ENCODE measurements at regions not wholly inside any gene's neighbourhood (a gene's known extent, or its start where the extent isn't known, plus 50 kb on each side); places are given as distances from the start of the nearest gene placed in this dataset.
"Not testable (repeated sequence)": the region's sequence is repeated elsewhere in the genome, so short reads cannot be mapped to it uniquely, and the experiment has no call there.

DNA sequence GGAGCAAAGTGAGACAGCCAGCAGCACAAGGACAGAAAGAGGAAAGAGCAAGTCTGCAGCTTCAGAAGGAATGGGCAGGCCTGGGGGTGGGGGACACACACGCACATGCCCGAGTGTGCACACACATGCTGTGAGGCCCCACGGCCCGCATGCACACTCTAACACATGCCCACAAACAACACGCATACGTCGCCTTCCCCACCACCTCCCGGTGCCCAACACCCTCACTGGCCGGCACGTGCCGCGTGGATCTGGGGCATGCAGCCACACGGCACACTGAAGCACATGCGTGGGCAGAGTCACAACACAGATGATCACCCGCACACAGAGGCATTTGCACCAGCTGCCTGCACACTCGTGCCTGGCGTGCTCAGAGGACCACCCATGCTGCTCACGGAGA lies 161.5 kb downstream of the GOLGA6L4 start:
- TF ChIP-seq, protein P1, sequence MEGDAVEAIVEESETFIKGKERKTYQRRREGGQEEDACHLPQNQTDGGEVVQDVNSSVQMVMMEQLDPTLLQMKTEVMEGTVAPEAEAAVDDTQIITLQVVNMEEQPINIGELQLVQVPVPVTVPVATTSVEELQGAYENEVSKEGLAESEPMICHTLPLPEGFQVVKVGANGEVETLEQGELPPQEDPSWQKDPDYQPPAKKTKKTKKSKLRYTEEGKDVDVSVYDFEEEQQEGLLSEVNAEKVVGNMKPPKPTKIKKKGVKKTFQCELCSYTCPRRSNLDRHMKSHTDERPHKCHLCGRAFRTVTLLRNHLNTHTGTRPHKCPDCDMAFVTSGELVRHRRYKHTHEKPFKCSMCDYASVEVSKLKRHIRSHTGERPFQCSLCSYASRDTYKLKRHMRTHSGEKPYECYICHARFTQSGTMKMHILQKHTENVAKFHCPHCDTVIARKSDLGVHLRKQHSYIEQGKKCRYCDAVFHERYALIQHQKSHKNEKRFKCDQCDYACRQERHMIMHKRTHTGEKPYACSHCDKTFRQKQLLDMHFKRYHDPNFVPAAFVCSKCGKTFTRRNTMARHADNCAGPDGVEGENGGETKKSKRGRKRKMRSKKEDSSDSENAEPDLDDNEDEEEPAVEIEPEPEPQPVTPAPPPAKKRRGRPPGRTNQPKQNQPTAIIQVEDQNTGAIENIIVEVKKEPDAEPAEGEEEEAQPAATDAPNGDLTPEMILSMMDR (IDR thresholded peaks at IDR 0.05): not testable (repeated sequence)
- not testable (repeated sequence) for TF ChIP-seq POLR2A (IDR thresholded peaks at IDR 0.05)

Data from body of pancreas (tissue), 4 donors.